Transverse colon (tissue), 4 donors: ENCODE measurements at regions not wholly inside any gene's neighbourhood (a gene's known extent, or its start where the extent isn't known, plus 50 kb on each side); places are given as distances from the start of the nearest gene placed in this dataset.

ENCODE experiments used
- EP300 ChIP-seq: sonication (generic); formaldehyde crosslinking; IDR thresholded peaks from one replicate; pipeline ENCODE4 v1.6.1; 2017; ENCODE audit warnings: antibody characterized with exemption, low read depth
- POLR2A ChIP-seq: fragments of 450-650 bp; IDR thresholded peaks from one replicate; pipeline ENCODE4 v1.6.1; 2016; ENCODE audit warnings: antibody characterized with exemption, mild to moderate bottlenecking, moderate library complexity
- POLR2AphosphoS5 ChIP-seq, 3 donors: sonication (generic); formaldehyde crosslinking; IDR thresholded peaks; one replicate each; pipeline ENCODE4 v1.6.1; 2016; ENCODE audit warnings: antibody characterized with exemption in 3 of 3
- TF ChIP-seq, protein P1 (sequence below), 5 experiments: fragments of 200-600 bp in 3 of 5; fragments of 450-650 bp in 2 of 5; sonication (generic) in 3 of 5; IDR thresholded peaks; 1 replicate in 2 of 5; 2 replicates in 3 of 5; pipeline ENCODE4 v1.5.1; 2016 to 2017; ENCODE audit warnings: antibody characterized with exemption in 5 of 5, inconsistent platforms in 3 of 5, mild to moderate bottlenecking in 2 of 5, moderate library complexity in 1 of 5

DNA sequence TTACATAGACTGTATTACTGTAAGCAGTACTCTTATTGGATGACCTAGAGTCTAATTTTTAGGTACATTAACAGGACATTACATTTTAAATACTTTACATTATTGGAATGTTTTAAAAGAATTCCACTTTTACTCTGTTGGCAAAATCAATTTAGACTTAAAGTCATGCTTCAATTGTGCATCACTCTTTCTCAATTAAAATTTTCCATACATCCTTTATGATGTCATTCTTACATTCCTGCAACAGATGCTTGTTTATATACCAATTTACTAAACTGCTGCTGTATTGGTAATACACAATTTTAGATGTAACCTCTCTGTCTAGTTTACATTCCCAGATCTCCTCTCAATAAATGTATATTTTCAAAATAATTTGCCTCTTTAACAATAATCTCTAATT lies 440.1 kb downstream of the ZEB2 start:
- TF ChIP-seq, protein P1, sequence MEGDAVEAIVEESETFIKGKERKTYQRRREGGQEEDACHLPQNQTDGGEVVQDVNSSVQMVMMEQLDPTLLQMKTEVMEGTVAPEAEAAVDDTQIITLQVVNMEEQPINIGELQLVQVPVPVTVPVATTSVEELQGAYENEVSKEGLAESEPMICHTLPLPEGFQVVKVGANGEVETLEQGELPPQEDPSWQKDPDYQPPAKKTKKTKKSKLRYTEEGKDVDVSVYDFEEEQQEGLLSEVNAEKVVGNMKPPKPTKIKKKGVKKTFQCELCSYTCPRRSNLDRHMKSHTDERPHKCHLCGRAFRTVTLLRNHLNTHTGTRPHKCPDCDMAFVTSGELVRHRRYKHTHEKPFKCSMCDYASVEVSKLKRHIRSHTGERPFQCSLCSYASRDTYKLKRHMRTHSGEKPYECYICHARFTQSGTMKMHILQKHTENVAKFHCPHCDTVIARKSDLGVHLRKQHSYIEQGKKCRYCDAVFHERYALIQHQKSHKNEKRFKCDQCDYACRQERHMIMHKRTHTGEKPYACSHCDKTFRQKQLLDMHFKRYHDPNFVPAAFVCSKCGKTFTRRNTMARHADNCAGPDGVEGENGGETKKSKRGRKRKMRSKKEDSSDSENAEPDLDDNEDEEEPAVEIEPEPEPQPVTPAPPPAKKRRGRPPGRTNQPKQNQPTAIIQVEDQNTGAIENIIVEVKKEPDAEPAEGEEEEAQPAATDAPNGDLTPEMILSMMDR (IDR thresholded peaks at IDR 0.05), result no peak
- no peak for TF ChIP-seq EP300
- no peak for TF ChIP-seq POLR2A
- no peak for TF ChIP-seq POLR2AphosphoS5 (IDR thresholded peaks at IDR 0.05)
